AG10803 (cell line): ENCODE measurements at regions not wholly inside any gene's neighbourhood (a gene's known extent, or its start where the extent isn't known, plus 50 kb on each side); places are given as distances from the start of the nearest gene placed in this dataset.

Source experiments
- DNase-seq: peaks from one replicate; pipeline ENCODE4 v3.0.0; 2010; ENCODE audit warnings: low read depth
- H3K4me3 ChIP-seq: 2 replicates; pipeline ENCODE4 v1.5.1; 2011; ENCODE audit warnings: mild to moderate bottlenecking, low read length, control low read depth
- CTCF ChIP-seq: conservative IDR thresholded peaks from 2 replicates; pipeline ENCODE4 v1.5.1; 2011; ENCODE audit warnings: mild to moderate bottlenecking, low read length, control low read depth, inconsistent platforms

- no peak for DNase-seq
- TF ChIP-seq CTCF = no peak
- H3K4me3 ChIP-seq = no peak overlapping the region
Observed at GRCh38 chr4:16959305-16959704, 60.9 kb upstream of the LDB2 start.

DNA sequence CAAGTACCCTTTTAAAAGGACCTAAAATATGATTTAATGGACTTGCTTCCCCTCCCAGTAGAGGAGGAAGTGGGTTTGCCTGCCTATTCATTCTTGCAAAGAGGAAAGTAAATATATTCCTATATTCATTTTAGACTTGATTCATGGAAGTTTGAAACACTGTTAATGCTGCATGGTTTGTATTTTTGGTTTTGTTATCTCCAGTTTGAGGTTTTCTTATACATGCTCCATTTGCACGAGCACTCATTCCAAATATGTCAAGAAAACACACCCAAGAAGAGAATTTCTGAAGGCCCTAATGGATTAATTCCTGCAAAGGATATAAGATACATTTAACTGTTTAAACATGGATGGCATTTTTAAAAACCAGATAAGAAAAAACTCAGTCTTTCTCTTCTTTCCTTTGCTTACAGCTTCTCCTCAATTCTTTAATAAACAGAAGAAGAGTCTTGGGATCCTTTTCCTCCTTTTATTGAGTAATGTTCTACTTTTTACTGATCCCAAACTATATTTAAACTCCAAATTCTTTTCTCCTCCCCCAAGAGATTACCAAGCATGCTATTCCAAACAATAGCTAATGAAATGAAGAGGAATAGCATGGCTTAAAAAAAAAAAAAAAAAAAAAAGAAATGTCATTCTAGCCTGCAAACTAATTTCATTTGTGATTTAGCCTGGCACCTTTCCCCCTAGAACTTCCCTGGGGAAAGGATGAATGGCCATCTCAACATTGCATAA lies 54.6 kb upstream of the LDB2 start:
- H3K4me3 ChIP-seq = peak overlapping the region; percentile 36
- DNase-seq = peak; percentile 40
- no peak for TF ChIP-seq CTCF

- no peak for TF ChIP-seq CTCF
- peak overlapping the region; percentile 36 for H3K4me3 ChIP-seq
- DNase-seq = peak; percentile 54
Observed at GRCh38 chr4:16952462-16952871, 54.0 kb upstream of the LDB2 start.
